ENCODE measurements at regions not wholly inside any gene's neighbourhood (a gene's known extent, or its start where the extent isn't known, plus 50 kb on each side); places are given as distances from the start of the nearest gene placed in this dataset.
A peak's percentile ranks its signal among the peaks of the same experiment; 100 is the strongest.

DNA sequence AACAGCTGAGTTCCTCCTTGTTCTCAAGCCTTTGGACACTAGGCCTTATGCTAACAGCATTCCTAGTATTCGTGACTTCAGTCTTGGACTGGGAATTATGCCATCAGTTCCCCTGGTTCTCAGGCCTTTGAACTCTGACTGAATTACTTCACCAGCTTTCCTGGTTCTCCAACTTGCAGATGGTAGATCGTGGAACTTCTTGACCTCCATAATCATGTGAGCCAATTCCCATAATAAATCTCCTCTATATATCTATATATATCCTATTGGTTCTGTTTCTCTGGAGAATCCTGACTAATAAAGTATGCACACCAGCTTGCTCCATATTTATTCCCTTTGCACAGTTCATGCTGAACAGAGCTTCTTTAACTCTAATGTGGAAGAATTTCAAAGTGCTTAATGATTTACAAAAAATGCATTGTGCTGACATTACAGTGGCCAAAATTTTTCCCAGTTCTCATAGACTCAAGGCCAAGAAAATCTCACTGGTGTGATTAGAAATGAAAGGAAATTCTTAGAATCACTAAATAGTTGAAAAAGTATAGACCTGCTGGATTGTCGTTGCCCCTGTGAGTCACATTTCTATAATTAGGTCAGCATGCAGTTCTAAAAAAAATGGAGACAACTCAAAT, 462.9 kb upstream of the ADAMTS5 start:
- Histone ChIP-seq H3K27ac (peak overlapping the region in 2 of 4 donors; percentile 23 to 45), H3K36me3 (no peaks in the 10 kb centered on the region), H3K4me1 (no peaks in the 10 kb centered on the region), H3K27me3 (no peaks in the 10 kb centered on the region), H3K9me3 (no peaks in the 10 kb centered on the region), H3K4me3 (no peak overlapping the region)
- TF ChIP-seq, protein P1, sequence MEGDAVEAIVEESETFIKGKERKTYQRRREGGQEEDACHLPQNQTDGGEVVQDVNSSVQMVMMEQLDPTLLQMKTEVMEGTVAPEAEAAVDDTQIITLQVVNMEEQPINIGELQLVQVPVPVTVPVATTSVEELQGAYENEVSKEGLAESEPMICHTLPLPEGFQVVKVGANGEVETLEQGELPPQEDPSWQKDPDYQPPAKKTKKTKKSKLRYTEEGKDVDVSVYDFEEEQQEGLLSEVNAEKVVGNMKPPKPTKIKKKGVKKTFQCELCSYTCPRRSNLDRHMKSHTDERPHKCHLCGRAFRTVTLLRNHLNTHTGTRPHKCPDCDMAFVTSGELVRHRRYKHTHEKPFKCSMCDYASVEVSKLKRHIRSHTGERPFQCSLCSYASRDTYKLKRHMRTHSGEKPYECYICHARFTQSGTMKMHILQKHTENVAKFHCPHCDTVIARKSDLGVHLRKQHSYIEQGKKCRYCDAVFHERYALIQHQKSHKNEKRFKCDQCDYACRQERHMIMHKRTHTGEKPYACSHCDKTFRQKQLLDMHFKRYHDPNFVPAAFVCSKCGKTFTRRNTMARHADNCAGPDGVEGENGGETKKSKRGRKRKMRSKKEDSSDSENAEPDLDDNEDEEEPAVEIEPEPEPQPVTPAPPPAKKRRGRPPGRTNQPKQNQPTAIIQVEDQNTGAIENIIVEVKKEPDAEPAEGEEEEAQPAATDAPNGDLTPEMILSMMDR (IDR thresholded peaks at IDR 0.05), result no peak
- no peak for TF ChIP-seq POLR2A (IDR thresholded peaks at IDR 0.05)
- no peak for DNase-seq

DNA sequence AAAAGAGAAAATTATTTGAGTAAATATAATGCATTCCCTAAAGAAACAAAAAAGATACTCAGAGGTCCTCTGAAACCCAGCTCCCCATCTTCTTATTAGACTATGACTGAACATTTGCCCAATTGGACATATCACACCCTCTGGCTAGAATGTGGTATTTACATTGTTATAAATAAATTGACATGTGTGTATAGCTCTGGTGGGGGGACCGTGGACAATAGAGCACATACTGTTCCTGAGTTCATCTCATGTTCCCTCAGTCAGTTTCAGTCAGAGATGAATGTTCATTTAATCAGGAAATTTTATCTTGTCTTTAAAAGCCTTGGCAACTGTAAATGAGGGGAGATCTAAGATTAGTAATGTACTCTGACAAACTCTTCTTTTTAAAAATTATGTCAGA, 459.3 kb upstream of the ADAMTS5 start:
- Histone ChIP-seq H3K27ac (no peak overlapping the region), H3K4me3 (no peak overlapping the region), H3K9me3 (no peaks in the 10 kb centered on the region), H3K4me1 (no peaks in the 10 kb centered on the region), H3K27me3 (no peaks in the 10 kb centered on the region), H3K36me3 (no peaks in the 10 kb centered on the region)
- TF ChIP-seq, protein P1 (IDR thresholded peaks at IDR 0.05), result no peak
- TF ChIP-seq POLR2A (IDR thresholded peaks at IDR 0.05), result no peak
- DNase-seq, result no peak

DNA sequence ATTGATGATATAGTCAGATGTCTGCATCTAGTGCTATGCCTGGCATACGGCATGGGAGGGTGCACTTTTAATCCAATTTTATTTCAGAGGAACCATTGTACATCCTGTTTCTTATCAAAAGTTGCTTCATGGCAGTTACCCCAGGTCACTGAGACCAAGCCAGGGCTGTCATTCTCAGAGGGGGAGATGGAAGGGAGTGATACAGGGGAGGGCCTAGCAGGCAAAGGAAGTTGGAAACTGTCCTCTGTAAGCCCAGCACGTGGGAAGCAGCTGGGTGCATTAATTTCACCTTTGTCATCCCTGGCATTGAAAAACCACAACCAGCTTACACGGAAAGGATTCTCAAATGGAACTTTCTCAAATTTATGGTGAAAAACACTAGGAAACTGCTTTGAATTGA, 458.7 kb upstream of the ADAMTS5 start:
- no peak for TF ChIP-seq POLR2A (IDR thresholded peaks at IDR 0.05)
- TF ChIP-seq, protein P1 (IDR thresholded peaks at IDR 0.05), result no peak
- no peaks in the 10 kb centered on the region for H3K36me3 ChIP-seq
- no peak overlapping the region for H3K4me3 ChIP-seq
- no peaks in the 10 kb centered on the region for H3K27me3 ChIP-seq
- no peak for DNase-seq
- H3K27ac ChIP-seq, result no peak overlapping the region
- H3K4me1 ChIP-seq, result no peaks in the 10 kb centered on the region
- no peaks in the 10 kb centered on the region for H3K9me3 ChIP-seq

DNA sequence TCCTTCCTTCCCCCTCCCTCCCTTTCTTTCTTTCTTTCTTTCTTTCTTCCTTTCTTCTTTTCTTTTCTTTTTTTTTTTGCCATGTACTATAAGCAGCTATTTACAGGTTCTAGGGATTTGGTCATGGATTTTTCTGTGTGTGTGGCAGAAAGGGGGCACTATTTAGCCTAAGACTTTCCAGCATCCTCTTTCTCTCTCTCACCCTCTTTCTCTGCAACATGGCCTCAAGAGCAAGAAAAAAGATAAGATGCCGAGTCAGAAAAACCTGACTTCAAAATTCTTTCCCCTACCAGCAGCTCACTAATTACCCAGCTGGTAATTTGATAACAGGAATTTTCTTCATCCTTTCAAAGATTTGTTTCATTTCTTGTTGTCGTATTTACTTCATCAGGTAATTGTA, 458.3 kb upstream of the ADAMTS5 start:
- Histone ChIP-seq H3K4me3 (no peak overlapping the region), H3K36me3 (no peaks in the 10 kb centered on the region), H3K27ac (no peak overlapping the region), H3K27me3 (no peaks in the 10 kb centered on the region), H3K4me1 (no peaks in the 10 kb centered on the region), H3K9me3 (no peaks in the 10 kb centered on the region)
- no peak for DNase-seq
- no peak for TF ChIP-seq POLR2A (IDR thresholded peaks at IDR 0.05)
- TF ChIP-seq, protein P1 (IDR thresholded peaks at IDR 0.05), result no peak

DNA sequence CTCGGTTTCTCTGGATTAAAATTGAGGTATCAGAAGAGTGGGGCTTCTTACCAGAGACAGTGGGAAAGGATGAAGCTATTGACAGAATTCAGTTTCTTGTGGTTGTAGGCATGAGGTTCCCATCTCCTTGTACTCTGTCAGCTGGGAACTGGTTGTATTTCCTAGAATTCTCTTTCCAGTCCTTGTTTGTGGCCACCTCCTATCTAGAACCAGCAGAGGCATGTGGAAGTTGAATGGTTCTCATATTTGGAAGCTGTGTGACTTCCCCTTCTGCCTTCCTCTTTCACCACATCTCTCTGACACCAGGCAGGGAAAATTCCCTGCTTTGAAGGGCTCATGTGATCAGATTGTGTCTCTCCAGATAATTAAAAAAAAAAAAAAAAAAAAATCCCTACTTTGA, 457.7 kb upstream of the ADAMTS5 start:
- DNase-seq, result no peak
- no peak overlapping the region for H3K4me3 ChIP-seq
- H3K4me1 ChIP-seq, result no peaks in the 10 kb centered on the region
- no peaks in the 10 kb centered on the region for H3K36me3 ChIP-seq
- no peaks in the 10 kb centered on the region for H3K9me3 ChIP-seq
- no peaks in the 10 kb centered on the region for H3K27me3 ChIP-seq
- H3K27ac ChIP-seq, result no peak overlapping the region
- TF ChIP-seq, protein P1 (IDR thresholded peaks at IDR 0.05), result no peak
- TF ChIP-seq POLR2A (IDR thresholded peaks at IDR 0.05), result no peak
